OCI-LY1 (cell line): ENCODE measurements at regions not wholly inside any gene's neighbourhood (a gene's known extent, or its start where the extent isn't known, plus 50 kb on each side); places are given as distances from the start of the nearest gene placed in this dataset.

ENCODE experiments used
- H2AFZ ChIP-seq: fragments of 200-600 bp; sonication (generic), shearing (Covaris generic); 2 replicates; pipeline ENCODE4 v1.6.0; 2014; ENCODE audit warnings: antibody characterized with exemption, mild to moderate bottlenecking, low read length
- H3F3A ChIP-seq: fragments of 200-600 bp; sonication (generic), shearing (Covaris generic); 2 replicates; pipeline ENCODE4 v1.6.0; 2014; ENCODE audit warnings: mild to moderate bottlenecking, antibody characterized with exemption, low read length, moderate library complexity; ENCODE audit not compliant: insufficient read depth
- H3K27ac ChIP-seq: fragments of 200-600 bp; sonication (generic); 2 replicates; pipeline ENCODE4 v1.5.1; 2014; ENCODE audit warnings: low read length, mixed run types, mild to moderate bottlenecking, low read depth; ENCODE audit not compliant: poor library complexity, severe bottlenecking
- H3K27me3 ChIP-seq: fragments of 200-600 bp; sonication (generic); 2 replicates; pipeline ENCODE4 v1.6.0; 2014; ENCODE audit warnings: antibody characterized with exemption, mild to moderate bottlenecking, low read length, moderate library complexity; ENCODE audit not compliant: insufficient read depth
- H3K36me3 ChIP-seq: fragments of 200-600 bp; sonication (generic); 2 replicates; pipeline ENCODE4 v1.6.1; 2014; ENCODE audit warnings: mild to moderate bottlenecking, antibody characterized with exemption, low read length, moderate library complexity, mixed read lengths; ENCODE audit not compliant: insufficient read depth
- H3K4me1 ChIP-seq: fragments of 200-600 bp; sonication (generic); 2 replicates; pipeline ENCODE4 v1.5.1; 2014; ENCODE audit warnings: mild to moderate bottlenecking, low read length, moderate library complexity; ENCODE audit not compliant: insufficient read depth, severe bottlenecking
- H3K4me2 ChIP-seq: fragments of 200-600 bp; sonication (generic), shearing (Covaris generic); 2 replicates; pipeline ENCODE4 v1.6.1; 2014; ENCODE audit warnings: low read length
- H3K4me3 ChIP-seq: fragments of 200-600 bp; sonication (generic); 2 replicates; pipeline ENCODE4 v1.5.1; 2014; ENCODE audit warnings: low read length, low read depth, mild to moderate bottlenecking, mixed read lengths; ENCODE audit not compliant: poor library complexity, severe bottlenecking
- H3K79me2 ChIP-seq: fragments of 200-600 bp; shearing (Covaris generic); 2 replicates; pipeline ENCODE4 v1.6.1; 2016; ENCODE audit warnings: mixed run types, low read length, mixed read lengths; ENCODE audit not compliant: insufficient read depth
- H3K9ac ChIP-seq: fragments of 200-600 bp; sonication (generic), shearing (Covaris generic); 2 replicates; pipeline ENCODE4 v1.6.1; 2014; ENCODE audit warnings: mild to moderate bottlenecking, low read length, mixed read lengths
- H3K9me2 ChIP-seq: fragments of 200-600 bp; sonication (generic), shearing (Covaris generic); 2 replicates; pipeline ENCODE4 v1.6.1; 2014; ENCODE audit warnings: low read depth, mild to moderate bottlenecking, low read length, mixed read lengths
- H3K9me3 ChIP-seq: fragments of 200-600 bp; shearing (Covaris generic); 2 replicates; pipeline ENCODE4 v1.6.1; 2014; ENCODE audit warnings: low read length, mixed read lengths
- H4K20me1 ChIP-seq: fragments of 200-600 bp; sonication (generic), shearing (Covaris generic); 2 replicates; pipeline ENCODE4 v1.6.0; 2016; ENCODE audit warnings: mild to moderate bottlenecking, low read length; ENCODE audit not compliant: insufficient read depth
- CTCF ChIP-seq: fragments of 200-600 bp; sonication (generic), shearing (Covaris generic); IDR thresholded peaks from 2 replicates; pipeline ENCODE4 v1.5.1; 2017; ENCODE audit warnings: mild to moderate bottlenecking, antibody characterized with exemption, low read length, moderate library complexity, mixed read lengths
- EZH2 ChIP-seq: fragments of 200-600 bp; sonication (generic), shearing (Covaris generic); IDR thresholded peaks from 2 replicates; pipeline ENCODE4 v1.8.0; 2017; ENCODE audit warnings: borderline replicate concordance, mixed run types, mild to moderate bottlenecking, antibody characterized with exemption, low read length, moderate library complexity, mixed read lengths

DNA sequence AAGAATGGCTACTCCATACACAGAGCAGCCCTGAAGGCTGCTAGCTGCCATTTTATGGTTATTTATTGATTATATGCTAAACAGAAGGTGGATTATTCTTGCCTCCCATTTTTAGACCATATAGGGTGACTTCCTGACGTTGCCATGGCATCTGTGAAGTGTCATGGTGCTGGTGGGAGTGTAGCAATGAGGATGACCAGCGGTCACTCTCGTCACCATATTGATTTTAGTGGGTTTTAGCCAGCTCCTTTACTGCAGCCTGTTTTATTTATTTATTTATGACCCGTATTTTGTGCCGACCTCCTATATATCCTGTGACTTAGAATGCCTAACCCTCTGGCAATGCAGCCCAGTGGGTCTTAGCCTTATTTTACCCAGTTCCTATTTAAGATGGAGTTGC is 553.9 kb downstream of the TNS1 start:
- H4K20me1 ChIP-seq, result no peaks in the 10 kb centered on the region
- H3K36me3 ChIP-seq, result no peaks in the 10 kb centered on the region
- no peaks in the 10 kb centered on the region for H3K9me3 ChIP-seq
- TF ChIP-seq EZH2 (no peak), CTCF (no peak)
- H3K27ac ChIP-seq, result no peak overlapping the region
- H3K79me2 ChIP-seq, result no peaks in the 10 kb centered on the region
- no peaks in the 10 kb centered on the region for H3F3A ChIP-seq
- no peak overlapping the region for H3K4me3 ChIP-seq
- H3K4me2 ChIP-seq, result no peak overlapping the region
- no peaks in the 10 kb centered on the region for H3K9me2 ChIP-seq
- no peaks in the 10 kb centered on the region for H3K27me3 ChIP-seq
- no peak overlapping the region for H2AFZ ChIP-seq
- H3K9ac ChIP-seq, result no peak overlapping the region
- H3K4me1 ChIP-seq, result no peaks in the 10 kb centered on the region

DNA sequence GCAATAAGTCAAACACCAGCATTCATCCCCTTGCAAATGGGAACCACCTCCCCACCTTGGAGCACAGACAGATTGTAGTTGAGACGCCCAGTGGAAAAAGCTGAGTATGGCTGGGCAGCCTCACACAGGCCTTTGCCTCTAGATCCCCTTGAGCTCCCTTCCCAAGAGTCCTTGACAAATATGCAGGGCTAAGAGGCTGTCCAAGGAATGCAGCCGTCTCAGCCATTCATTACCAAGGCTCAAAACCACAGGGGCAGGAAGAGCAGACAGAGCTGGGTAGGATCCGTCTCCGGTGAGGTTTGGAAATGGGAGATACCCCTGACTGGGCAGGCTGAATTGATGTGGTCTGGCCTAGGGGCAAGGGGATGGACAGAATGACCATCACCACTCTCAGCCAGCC is 557.1 kb downstream of the TNS1 start:
- H3K4me1 ChIP-seq, result no peaks in the 10 kb centered on the region
- H2AFZ ChIP-seq, result no peak overlapping the region

DNA sequence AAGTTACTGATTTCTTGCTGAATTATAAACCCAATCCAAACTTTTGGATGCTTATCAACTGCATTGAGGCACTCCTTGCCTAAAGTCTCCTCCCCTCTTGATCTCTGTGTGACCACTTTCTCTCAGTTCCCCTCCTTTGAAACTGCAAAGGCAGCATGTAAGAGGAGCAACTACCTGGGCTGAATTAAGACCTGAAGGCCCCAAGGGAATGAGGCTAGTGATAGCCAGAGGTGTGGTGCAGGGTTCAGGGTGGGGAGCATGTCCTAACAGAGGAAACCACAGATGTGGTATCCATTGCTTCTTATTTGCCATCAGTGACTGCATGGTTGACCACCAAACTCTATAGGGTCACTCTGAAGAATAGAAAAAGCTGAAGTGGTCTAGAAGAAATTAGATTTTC is 557.9 kb downstream of the TNS1 start:
- TF ChIP-seq EZH2 (no peak), CTCF (no peak)
- no peaks in the 10 kb centered on the region for H3K9me2 ChIP-seq
- H3K9ac ChIP-seq, result no peak overlapping the region
- no peak overlapping the region for H3K4me3 ChIP-seq
- H3K4me2 ChIP-seq, result no peak overlapping the region
- no peaks in the 10 kb centered on the region for H4K20me1 ChIP-seq
- H3F3A ChIP-seq, result no peaks in the 10 kb centered on the region
- H3K36me3 ChIP-seq, result no peaks in the 10 kb centered on the region
- no peaks in the 10 kb centered on the region for H3K79me2 ChIP-seq
- H3K27ac ChIP-seq, result no peak overlapping the region
- no peaks in the 10 kb centered on the region for H3K4me1 ChIP-seq
- H2AFZ ChIP-seq, result no peak overlapping the region
- no peaks in the 10 kb centered on the region for H3K27me3 ChIP-seq
- no peaks in the 10 kb centered on the region for H3K9me3 ChIP-seq

More for the DNA sequence above, 557.1 kb downstream of the TNS1 start:
- no peaks in the 10 kb centered on the region for H3K79me2 ChIP-seq
- no peaks in the 10 kb centered on the region for H3K9me2 ChIP-seq
- H4K20me1 ChIP-seq, result no peaks in the 10 kb centered on the region
- no peak overlapping the region for H3K4me2 ChIP-seq
- TF ChIP-seq EZH2 (no peak), CTCF (no peak)
- no peaks in the 10 kb centered on the region for H3K27me3 ChIP-seq
- H3K27ac ChIP-seq, result no peak overlapping the region
- H3K36me3 ChIP-seq, result no peaks in the 10 kb centered on the region
- H3K9ac ChIP-seq, result no peak overlapping the region
- no peaks in the 10 kb centered on the region for H3F3A ChIP-seq
- H3K9me3 ChIP-seq, result no peaks in the 10 kb centered on the region
- H3K4me3 ChIP-seq, result no peak overlapping the region
